Transverse colon (tissue), 4 donors: ENCODE measurements at regions not wholly inside any gene's neighbourhood (a gene's known extent, or its start where the extent isn't known, plus 50 kb on each side); places are given as distances from the start of the nearest gene placed in this dataset.

Source experiments
- EP300 ChIP-seq: sonication (generic); formaldehyde crosslinking; IDR thresholded peaks from one replicate; pipeline ENCODE4 v1.6.1; 2017; ENCODE audit warnings: antibody characterized with exemption, low read depth
- POLR2A ChIP-seq: fragments of 450-650 bp; IDR thresholded peaks from one replicate; pipeline ENCODE4 v1.6.1; 2016; ENCODE audit warnings: antibody characterized with exemption, mild to moderate bottlenecking, moderate library complexity
- POLR2AphosphoS5 ChIP-seq, 3 donors: sonication (generic); formaldehyde crosslinking; IDR thresholded peaks; one replicate each; pipeline ENCODE4 v1.6.1; 2016; ENCODE audit warnings: antibody characterized with exemption in 3 of 3
- TF ChIP-seq, protein P1 (sequence below), 5 experiments: fragments of 200-600 bp in 3 of 5; fragments of 450-650 bp in 2 of 5; sonication (generic) in 3 of 5; IDR thresholded peaks; 1 replicate in 2 of 5; 2 replicates in 3 of 5; pipeline ENCODE4 v1.5.1; 2016 to 2017; ENCODE audit warnings: antibody characterized with exemption in 5 of 5, inconsistent platforms in 3 of 5, mild to moderate bottlenecking in 2 of 5, moderate library complexity in 1 of 5

DNA sequence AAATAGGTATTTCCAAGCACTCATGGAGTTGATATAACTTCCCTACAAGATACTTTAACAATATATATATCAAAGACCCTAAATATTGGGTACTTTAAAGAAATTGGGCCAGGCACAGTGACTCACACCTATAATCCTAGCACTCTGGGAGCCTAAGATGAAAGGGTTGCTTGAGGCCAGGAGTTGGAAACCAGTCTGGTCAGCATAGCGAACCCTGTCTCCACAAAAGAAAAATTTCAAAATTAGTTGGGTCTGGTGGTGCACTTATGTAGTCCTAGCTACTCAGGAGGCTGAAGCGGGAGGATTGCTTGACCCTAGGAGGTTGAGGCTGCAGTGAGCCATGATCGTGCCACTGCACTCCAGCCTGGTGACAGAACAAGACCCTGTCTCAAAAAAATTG lies 393.9 kb upstream of the DEPDC1 start:
- TF ChIP-seq, protein P1, sequence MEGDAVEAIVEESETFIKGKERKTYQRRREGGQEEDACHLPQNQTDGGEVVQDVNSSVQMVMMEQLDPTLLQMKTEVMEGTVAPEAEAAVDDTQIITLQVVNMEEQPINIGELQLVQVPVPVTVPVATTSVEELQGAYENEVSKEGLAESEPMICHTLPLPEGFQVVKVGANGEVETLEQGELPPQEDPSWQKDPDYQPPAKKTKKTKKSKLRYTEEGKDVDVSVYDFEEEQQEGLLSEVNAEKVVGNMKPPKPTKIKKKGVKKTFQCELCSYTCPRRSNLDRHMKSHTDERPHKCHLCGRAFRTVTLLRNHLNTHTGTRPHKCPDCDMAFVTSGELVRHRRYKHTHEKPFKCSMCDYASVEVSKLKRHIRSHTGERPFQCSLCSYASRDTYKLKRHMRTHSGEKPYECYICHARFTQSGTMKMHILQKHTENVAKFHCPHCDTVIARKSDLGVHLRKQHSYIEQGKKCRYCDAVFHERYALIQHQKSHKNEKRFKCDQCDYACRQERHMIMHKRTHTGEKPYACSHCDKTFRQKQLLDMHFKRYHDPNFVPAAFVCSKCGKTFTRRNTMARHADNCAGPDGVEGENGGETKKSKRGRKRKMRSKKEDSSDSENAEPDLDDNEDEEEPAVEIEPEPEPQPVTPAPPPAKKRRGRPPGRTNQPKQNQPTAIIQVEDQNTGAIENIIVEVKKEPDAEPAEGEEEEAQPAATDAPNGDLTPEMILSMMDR (IDR thresholded peaks at IDR 0.05), result no peak
- no peak for TF ChIP-seq POLR2A
- no peak for TF ChIP-seq POLR2AphosphoS5 (IDR thresholded peaks at IDR 0.05)
- no peak for TF ChIP-seq EP300
